HEK293 (cell line): ENCODE measurements at regions not wholly inside any gene's neighbourhood (a gene's known extent, or its start where the extent isn't known, plus 50 kb on each side); places are given as distances from the start of the nearest gene placed in this dataset.

Experiments used
- CTCF ChIA-PET: fragments of 350-600 bp; formaldehyde crosslinking; extraction: SDS; loops from one replicate; lab custom pipeline; 2021; ENCODE audit warnings: antibody characterized with exemption; lab: Yijun Ruan, JAX
- POLR2A ChIA-PET: fragments of 300-600 bp; formaldehyde crosslinking; extraction: SDS; loops from one replicate; lab custom pipeline; 2020; ENCODE audit warnings: antibody characterized with exemption, inconsistent platforms; lab: Yijun Ruan, JAX
- H3K27ac ChIP-seq: fragments of 200-500 bp; sonication (Bioruptor generic); 2 replicates; pipeline ENCODE4 v1.5.1; 2014; ENCODE audit warnings: low read depth, low read length, control low read depth, inconsistent platforms; ENCODE audit errors: extremely low read depth
- H3K36me3 ChIP-seq, 2 experiments: fragments of 200-500 bp in 1 of 2; sonication (Bioruptor generic) in 1 of 2; 1 replicate in 1 of 2; 2 replicates in 1 of 2; pipeline ENCODE4 v1.5.1; 2014 to 2017; ENCODE audit warnings: inconsistent platforms in 2 of 2, low read length in 2 of 2; ENCODE audit not compliant: control insufficient read depth in 2 of 2, insufficient read depth in 1 of 2
- H3K4me1 ChIP-seq: fragments of 200-500 bp; sonication (Bioruptor generic); 2 replicates; pipeline ENCODE4 v1.5.1; 2014; ENCODE audit warnings: mild to moderate bottlenecking, low read length, inconsistent platforms; ENCODE audit not compliant: control insufficient read depth, insufficient read depth
- H3K4me3 ChIP-seq: 2 replicates; pipeline ENCODE4 v1.5.1; 2011; ENCODE audit warnings: low read depth, mild to moderate bottlenecking, control low read depth, low read length, moderate library complexity
- H3K9me3 ChIP-seq: fragments of 200-500 bp; sonication (Bioruptor generic); 2 replicates; pipeline ENCODE4 v1.5.1; 2014; ENCODE audit warnings: low read depth, low read length, inconsistent platforms; ENCODE audit not compliant: control insufficient read depth, insufficient read depth
- BCL11A ChIP-seq: fragments of 450-650 bp; formaldehyde crosslinking; IDR thresholded peaks from 2 replicates; pipeline ENCODE4 v1.5.1; 2016; ENCODE audit warnings: low read depth, missing biosample characterization, missing genetic modification characterization
- GLIS1 ChIP-seq: fragments of 450-650 bp; formaldehyde crosslinking; IDR thresholded peaks from 2 replicates; pipeline ENCODE4 v1.5.1; 2016; ENCODE audit warnings: missing biosample characterization, missing genetic modification characterization
- KLF1 ChIP-seq: fragments of 450-650 bp; formaldehyde crosslinking; IDR thresholded peaks from 2 replicates; pipeline ENCODE4 v1.5.1; 2016; ENCODE audit warnings: missing biosample characterization, missing genetic modification characterization
- KLF7 ChIP-seq: fragments of 450-650 bp; formaldehyde crosslinking; IDR thresholded peaks from 2 replicates; pipeline ENCODE4 v1.5.1; 2016; ENCODE audit warnings: missing biosample characterization, missing genetic modification characterization, borderline replicate concordance
- OVOL3 ChIP-seq: fragments of 450-650 bp; formaldehyde crosslinking; IDR thresholded peaks from 2 replicates; pipeline ENCODE4 v1.5.1; 2016; ENCODE audit warnings: missing biosample characterization, missing genetic modification characterization
- YY1 ChIP-seq: fragments of 450-650 bp; formaldehyde crosslinking; IDR thresholded peaks from 2 replicates; pipeline ENCODE4 v1.5.1; 2018; ENCODE audit warnings: missing biosample characterization, missing genetic modification characterization
- YY2 ChIP-seq: fragments of 450-650 bp; formaldehyde crosslinking; IDR thresholded peaks from 2 replicates; pipeline ENCODE4 v1.5.1; 2016; ENCODE audit warnings: missing biosample characterization, missing genetic modification characterization
- ZEB2 ChIP-seq: fragments of 450-650 bp; formaldehyde crosslinking; IDR thresholded peaks from 2 replicates; pipeline ENCODE4 v1.5.1; 2016; ENCODE audit warnings: missing biosample characterization, missing genetic modification characterization
- ZFP69B ChIP-seq: fragments of 450-650 bp; formaldehyde crosslinking; IDR thresholded peaks from 2 replicates; pipeline ENCODE4 v1.5.1; 2016; ENCODE audit warnings: missing biosample characterization, missing genetic modification characterization
- ZNF114 ChIP-seq: fragments of 450-650 bp; formaldehyde crosslinking; IDR thresholded peaks from 2 replicates; pipeline ENCODE4 v1.5.0; 2017; ENCODE audit warnings: missing biosample characterization, missing genetic modification characterization
- ZNF155 ChIP-seq: fragments of 450-650 bp; formaldehyde crosslinking; IDR thresholded peaks from 2 replicates; pipeline ENCODE4 v1.5.1; 2016; ENCODE audit warnings: missing biosample characterization, missing genetic modification characterization
- ZNF157 ChIP-seq: fragments of 450-650 bp; formaldehyde crosslinking; IDR thresholded peaks from 2 replicates; pipeline ENCODE4 v1.5.1; 2016; ENCODE audit warnings: missing biosample characterization, missing genetic modification characterization
- ZNF169 ChIP-seq: fragments of 450-650 bp; formaldehyde crosslinking; IDR thresholded peaks from 2 replicates; pipeline ENCODE4 v1.5.1; 2016; ENCODE audit warnings: missing biosample characterization, missing genetic modification characterization
- ZNF184 ChIP-seq: fragments of 450-650 bp; IDR thresholded peaks from 2 replicates; pipeline ENCODE4 v1.5.1; 2018; ENCODE audit warnings: missing biosample characterization, mild to moderate bottlenecking, missing genetic modification characterization
- ZNF266 ChIP-seq: fragments of 450-650 bp; formaldehyde crosslinking; IDR thresholded peaks from 2 replicates; pipeline ENCODE4 v1.5.1; 2016; ENCODE audit warnings: missing biosample characterization, missing genetic modification characterization, low read depth
- ZNF324 ChIP-seq: fragments of 450-650 bp; formaldehyde crosslinking; IDR thresholded peaks from 2 replicates; pipeline ENCODE4 v1.5.1; 2016; ENCODE audit warnings: missing biosample characterization, missing genetic modification characterization
- ZNF354C ChIP-seq: fragments of 450-650 bp; formaldehyde crosslinking; IDR thresholded peaks from 2 replicates; pipeline ENCODE4 v1.5.1; 2016; ENCODE audit warnings: missing biosample characterization, missing genetic modification characterization, low read depth, borderline replicate concordance
- ZNF366 ChIP-seq: fragments of 450-650 bp; formaldehyde crosslinking; conservative IDR thresholded peaks from 2 replicates; pipeline ENCODE4 v1.5.1; 2016; ENCODE audit warnings: missing biosample characterization, missing genetic modification characterization
- ZNF544 ChIP-seq: fragments of 450-650 bp; formaldehyde crosslinking; IDR thresholded peaks from 2 replicates; pipeline ENCODE4 v1.5.0; 2017; ENCODE audit warnings: missing biosample characterization, missing genetic modification characterization
- ZNF561 ChIP-seq: fragments of 450-650 bp; IDR thresholded peaks from 2 replicates; pipeline ENCODE4 v1.5.1; 2018; ENCODE audit warnings: missing biosample characterization, missing genetic modification characterization, borderline replicate concordance
- ZNF623 ChIP-seq: fragments of 450-650 bp; formaldehyde crosslinking; IDR thresholded peaks from 2 replicates; pipeline ENCODE4 v1.5.1; 2016; ENCODE audit warnings: missing biosample characterization, missing genetic modification characterization
- ZNF645 ChIP-seq: fragments of 450-650 bp; formaldehyde crosslinking; IDR thresholded peaks from 2 replicates; pipeline ENCODE4; 2016; ENCODE audit warnings: missing biosample characterization, missing genetic modification characterization
- ZNF654 ChIP-seq: fragments of 450-650 bp; formaldehyde crosslinking; IDR thresholded peaks from 2 replicates; pipeline ENCODE4 v1.5.1; 2016; ENCODE audit warnings: low read depth, missing biosample characterization, missing genetic modification characterization
- ZNF707 ChIP-seq: fragments of 450-650 bp; formaldehyde crosslinking; IDR thresholded peaks from 2 replicates; pipeline ENCODE4 v1.5.1; 2016; ENCODE audit warnings: missing biosample characterization, missing genetic modification characterization
- ZNF747 ChIP-seq: fragments of 450-650 bp; formaldehyde crosslinking; IDR thresholded peaks from 2 replicates; pipeline ENCODE4 v1.5.1; 2016; ENCODE audit warnings: missing biosample characterization, missing genetic modification characterization
- ZNF792 ChIP-seq: fragments of 450-650 bp; formaldehyde crosslinking; IDR thresholded peaks from 2 replicates; pipeline ENCODE4 v1.5.1; 2016; ENCODE audit warnings: missing biosample characterization, missing genetic modification characterization
- ZNF830 ChIP-seq: fragments of 450-650 bp; IDR thresholded peaks from 2 replicates; pipeline ENCODE4 v1.5.0; 2018; ENCODE audit warnings: missing biosample characterization, missing genetic modification characterization, low read depth, mild to moderate bottlenecking, moderate library complexity

GRCh38 chr11:45512471-45513148 is 152.8 kb downstream of the CHST1 start:
- Histone ChIP-seq H3K27ac (no peak overlapping the region), H3K4me3 (no peak overlapping the region), H3K36me3 (no peaks in the 10 kb centered on the region), H3K9me3 (no peaks in the 10 kb centered on the region), H3K4me1 (no peaks in the 10 kb centered on the region)
- ChIA-PET POLR2A (no interaction called here), CTCF (interaction anchor here (1.0 kb wide), 1 partner anchor 142 kb away, joined by 3 read pairs; no protein-coding TSS in a partner anchor)
- TF ChIP-seq YY1 (tag by site-specific recombination) (no peak), ZNF354C (tag by site-specific recombination) (no peak), ZNF623 (tag by site-specific recombination) (peak; percentile 69)

- Histone ChIP-seq H3K36me3 (no peaks in the 10 kb centered on the region), H3K4me3 (no peak overlapping the region)
- POLR2A ChIA-PET = no interaction called here
- TF ChIP-seq ZNF747 (tag by site-specific recombination) (no peak), ZNF792 (tag by site-specific recombination) (no peak), KLF7 (tag by site-specific recombination) (no peak), ZNF707 (tag by site-specific recombination) (no peak), KLF1 (tag by site-specific recombination) (no peak), BCL11A (tag by site-specific recombination) (no peak), ZNF324 (tag by site-specific recombination) (no peak), OVOL3 (tag by site-specific recombination) (no peak), ZNF114 (tag by site-specific recombination) (no peak), ZEB2 (tag by site-specific recombination) (no peak), ZNF155 (no peak), YY2 (tag by site-specific recombination) (no peak), ZNF830 (tag by site-specific recombination) (no peak), ZFP69B (tag by site-specific recombination) (no peak), ZNF544 (tag by site-specific recombination) (no peak), ZNF366 (tag by site-specific recombination) (no peak), ZNF354C (tag by site-specific recombination) (no peak), ZNF184 (no peak), ZNF654 (tag by site-specific recombination) (no peak), ZNF169 (tag by site-specific recombination) (no peak)
- TF ChIP-seq, all 188 proteins: peak for 0
- no peaks in the 10 kb centered on the region for H3K9me3 ChIP-seq
- H3K27ac ChIP-seq = no peak overlapping the region
- CTCF ChIA-PET = interaction anchor here (1.0 to 1.5 kb wide), 2 partner anchors 140 to 260 kb away, joined by 3 read pairs; no protein-coding TSS in a partner anchor
- H3K4me1 ChIP-seq = no peaks in the 10 kb centered on the region
Observed at GRCh38 chr11:45511566-45511965, 153.9 kb downstream of the CHST1 start.

GRCh38 chr11:45507916-45508315 is 157.5 kb downstream of the CHST1 start:
- ChIA-PET POLR2A (no interaction called here), CTCF (interaction anchor here (0.6 to 1.0 kb wide), 3 partner anchors 38 to 137 kb away, joined by 3 to 9 read pairs (median 4); no protein-coding TSS in a partner anchor)
- Histone ChIP-seq H3K4me3 (no peak overlapping the region), H3K36me3 (no peaks in the 10 kb centered on the region), H3K9me3 (no peaks in the 10 kb centered on the region), H3K27ac (no peak overlapping the region), H3K4me1 (no peaks in the 10 kb centered on the region)
- TF ChIP-seq ZNF157 (no peak), ZNF645 (tag by site-specific recombination) (no peak), ZNF561 (tag by site-specific recombination) (no peak), GLIS1 (tag by site-specific recombination) (no peak), ZNF266 (tag by site-specific recombination) (no peak)
